Activated T-cell treated with anti-CD3 and anti-CD28 coated beads, Interleukin-2, amount 50 U/mL, for 24 hours (primary cell): ENCODE measurements at regions not wholly inside any gene's neighbourhood (a gene's known extent, or its start where the extent isn't known, plus 50 kb on each side); places are given as distances from the start of the nearest gene placed in this dataset.

Experiments
- DNase-seq: peaks from one replicate; pipeline ENCODE4 v3.0.0-alpha.2; 2020
- H3K27ac Mint-ChIP-seq: 2 replicates; pipeline ENCODE4 v1.8.0; 2020; ENCODE audit warnings: mild to moderate bottlenecking, mixed read lengths
- H3K27me3 Mint-ChIP-seq: 2 replicates; pipeline ENCODE4 v1.8.0; 2020; ENCODE audit warnings: mixed read lengths
- H3K36me3 Mint-ChIP-seq: 2 replicates; pipeline ENCODE4 v1.8.0; 2020; ENCODE audit warnings: low read depth, mixed read lengths
- H3K4me1 Mint-ChIP-seq: 2 replicates; pipeline ENCODE4 v1.8.0; 2020; ENCODE audit warnings: low read depth, mixed read lengths
- H3K4me3 Mint-ChIP-seq: 2 replicates; pipeline ENCODE4 v1.8.0; 2020; ENCODE audit warnings: mild to moderate bottlenecking, moderate library complexity, mixed read lengths
- H3K9me3 Mint-ChIP-seq: 2 replicates; pipeline ENCODE4 v1.8.0; 2020; ENCODE audit warnings: mixed read lengths

- Mint-ChIP-seq H3K4me3 (no peak overlapping the region), H3K27me3 (peaks cover 3% of the 10 kb centered on the region), H3K9me3 (peaks cover 5% of the 10 kb centered on the region), H3K4me1 (peaks cover 3% of the 10 kb centered on the region), H3K27ac (no peak overlapping the region), H3K36me3 (no peaks in the 10 kb centered on the region)
- no peak for DNase-seq
These were observed 611.7 kb downstream of the UTRN start for GRCh38 chr6:144896871-144897270.

- peaks cover 6% of the 10 kb centered on the region for H3K27me3 Mint-ChIP-seq
- H3K9me3 Mint-ChIP-seq, result peaks cover 7% of the 10 kb centered on the region
- H3K27ac Mint-ChIP-seq, result no peak overlapping the region
- H3K4me3 Mint-ChIP-seq, result no peak overlapping the region
- H3K4me1 Mint-ChIP-seq, result peaks cover 3% of the 10 kb centered on the region
- H3K36me3 Mint-ChIP-seq, result no peaks in the 10 kb centered on the region
- no peak for DNase-seq
These were observed 612.3 kb downstream of the UTRN start for GRCh38 chr6:144897441-144897921.

DNA sequence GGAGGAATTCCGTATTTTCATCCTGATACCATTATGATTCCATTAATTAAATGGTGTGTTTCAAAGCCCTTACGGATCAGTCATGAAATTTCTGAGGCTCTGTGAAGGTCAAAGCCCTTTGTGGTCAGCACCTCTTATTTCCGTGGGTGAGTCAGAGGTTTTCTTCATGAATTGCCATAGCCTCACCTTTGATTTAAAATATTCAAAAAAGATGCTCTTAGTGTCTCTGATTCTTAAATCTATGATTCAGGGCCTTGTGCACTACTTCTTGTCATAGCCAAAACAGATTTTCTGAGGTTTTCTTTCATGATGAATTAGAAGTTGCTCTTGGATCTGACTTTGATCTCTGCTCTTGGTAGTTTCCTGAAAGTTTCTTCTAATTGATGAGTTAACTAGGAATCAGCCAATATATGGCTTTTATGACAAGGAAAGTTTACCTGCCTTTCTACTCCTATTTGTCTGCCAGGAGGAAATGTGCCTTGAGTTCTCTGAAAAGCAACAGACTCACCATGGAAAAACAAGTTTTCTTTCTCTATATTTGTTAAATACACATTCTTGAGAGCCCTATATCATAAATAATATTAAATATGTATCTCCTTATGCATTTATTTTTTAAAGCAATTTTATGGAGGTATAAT lies 613.0 kb downstream of the UTRN start:
- Mint-ChIP-seq H3K4me3 (no peak overlapping the region), H3K4me1 (peaks cover 3% of the 10 kb centered on the region), H3K27ac (no peak overlapping the region), H3K36me3 (no peaks in the 10 kb centered on the region), H3K27me3 (peaks cover 6% of the 10 kb centered on the region), H3K9me3 (peaks cover 9% of the 10 kb centered on the region)
- DNase-seq, result no peak

DNA sequence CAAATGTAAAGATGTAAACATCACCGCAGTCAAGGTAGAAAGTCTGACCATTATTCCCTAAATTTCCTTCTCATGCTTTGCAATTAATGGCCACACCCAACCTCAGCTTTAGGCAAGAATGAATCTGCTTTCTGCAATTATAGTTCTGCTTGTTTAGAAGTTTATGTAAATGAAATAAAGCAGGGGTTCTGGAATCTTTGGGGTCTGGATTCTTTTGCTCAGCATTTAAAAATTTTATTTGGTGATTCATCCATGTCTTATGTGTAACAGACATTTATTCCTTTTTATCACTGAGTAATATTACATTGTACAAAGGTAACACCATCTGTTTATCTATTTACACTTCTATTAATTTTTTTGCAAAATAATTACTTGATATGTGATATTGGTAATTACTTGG lies 613.6 kb downstream of the UTRN start:
- Mint-ChIP-seq H3K9me3 (peaks cover 15% of the 10 kb centered on the region), H3K27me3 (peaks cover 8% of the 10 kb centered on the region), H3K36me3 (no peaks in the 10 kb centered on the region), H3K4me1 (peaks cover 3% of the 10 kb centered on the region), H3K4me3 (no peak overlapping the region), H3K27ac (no peak overlapping the region)
- DNase-seq, result no peak

DNA sequence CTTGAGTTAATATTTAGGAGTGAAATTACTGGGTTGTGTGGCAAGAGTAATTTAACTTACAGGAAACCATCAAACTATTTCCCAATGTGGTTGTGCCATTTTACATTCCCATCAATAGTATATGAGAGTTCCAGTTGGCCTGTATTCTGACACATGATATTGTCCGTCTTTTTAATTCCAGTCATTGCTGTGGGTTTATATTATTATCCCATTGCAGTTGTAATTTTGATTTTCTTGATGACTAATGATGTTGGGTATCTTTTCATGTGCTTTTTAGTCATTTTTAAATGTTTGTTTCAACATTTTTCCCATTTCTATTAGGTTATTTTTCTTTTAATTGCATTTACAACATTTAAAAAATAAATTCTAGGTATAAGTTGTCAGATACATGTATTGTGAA lies 614.0 kb downstream of the UTRN start:
- DNase-seq, result no peak
- Mint-ChIP-seq H3K4me1 (peaks cover 3% of the 10 kb centered on the region), H3K36me3 (no peaks in the 10 kb centered on the region), H3K27me3 (peaks cover 8% of the 10 kb centered on the region), H3K4me3 (no peak overlapping the region), H3K27ac (no peak overlapping the region), H3K9me3 (peaks cover 16% of the 10 kb centered on the region)

DNA sequence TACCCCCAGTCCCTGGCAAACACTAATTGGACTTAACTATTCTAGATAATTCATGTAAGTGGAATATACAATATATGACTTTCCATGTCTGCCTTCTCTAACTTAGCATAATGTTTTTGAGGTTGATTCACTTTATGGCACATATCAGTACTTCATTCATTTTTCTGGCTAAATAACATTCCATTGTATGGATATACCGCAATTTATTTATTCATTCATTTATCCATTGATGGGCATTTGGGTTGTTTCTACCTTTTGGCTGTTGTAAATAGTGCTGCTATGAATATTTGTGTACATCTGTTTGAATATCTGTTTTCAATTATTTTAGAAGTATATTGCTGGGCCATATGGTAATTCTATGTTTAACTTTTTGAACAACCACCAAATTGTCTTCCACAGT lies 616.3 kb downstream of the UTRN start:
- H3K4me3 Mint-ChIP-seq, result no peak overlapping the region
- H3K9me3 Mint-ChIP-seq, result peaks cover 16% of the 10 kb centered on the region
- H3K4me1 Mint-ChIP-seq, result peaks cover 3% of the 10 kb centered on the region
- H3K27me3 Mint-ChIP-seq, result peaks cover 8% of the 10 kb centered on the region
- H3K36me3 Mint-ChIP-seq, result no peaks in the 10 kb centered on the region
- no peak overlapping the region for H3K27ac Mint-ChIP-seq
- no peak for DNase-seq

DNA sequence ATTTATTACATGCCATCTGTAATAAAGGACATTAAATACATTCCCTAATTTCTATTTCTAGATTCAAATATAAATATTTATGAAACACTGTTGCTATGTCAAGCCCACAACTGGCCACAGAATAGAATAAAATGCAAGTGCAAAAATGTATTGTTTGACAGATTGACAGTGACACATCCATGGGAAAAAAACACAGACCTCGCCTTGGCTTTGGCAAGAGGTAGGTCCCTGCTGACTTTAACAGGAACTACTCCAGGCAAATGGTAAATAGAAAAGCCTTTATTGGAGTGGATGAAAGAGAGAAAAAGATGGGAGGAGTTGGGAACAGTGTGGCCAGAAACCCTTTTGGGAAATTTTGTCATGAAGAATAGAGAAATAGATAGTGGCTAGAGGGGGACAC lies 622.9 kb downstream of the UTRN start:
- Mint-ChIP-seq H3K9me3 (peaks cover 9% of the 10 kb centered on the region), H3K27me3 (peaks cover 11% of the 10 kb centered on the region), H3K27ac (no peak overlapping the region), H3K4me3 (no peak overlapping the region), H3K36me3 (no peaks in the 10 kb centered on the region), H3K4me1 (peaks cover 6% of the 10 kb centered on the region)
- no peak for DNase-seq

DNA sequence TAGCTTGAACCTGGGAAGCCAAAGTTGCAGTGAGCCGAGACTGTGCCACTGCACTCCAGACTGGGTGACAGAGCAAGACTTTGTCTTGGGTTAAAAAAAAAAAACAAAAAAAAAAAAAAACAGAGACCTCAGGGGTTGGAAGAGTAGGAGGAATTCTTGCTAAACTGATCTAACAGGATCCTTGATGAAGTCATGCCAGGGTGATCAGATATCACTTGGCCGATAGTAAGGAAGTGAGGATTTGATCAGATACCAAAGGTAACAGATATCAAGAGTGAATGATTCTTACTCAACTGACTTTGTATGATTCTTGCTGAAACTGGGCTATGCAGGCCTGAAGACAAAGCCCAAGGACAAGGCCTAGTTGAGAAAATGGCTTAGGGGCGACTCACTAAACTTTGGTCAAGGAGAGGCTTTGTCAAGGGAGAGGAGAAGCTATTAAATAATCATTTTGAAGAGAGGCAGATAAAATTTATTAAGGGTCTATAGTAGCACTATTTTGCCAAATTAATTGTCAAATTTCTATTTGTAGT lies 624.7 kb downstream of the UTRN start:
- H3K27me3 Mint-ChIP-seq, result peaks cover 8% of the 10 kb centered on the region
- no peak overlapping the region for H3K4me3 Mint-ChIP-seq
- no peaks in the 10 kb centered on the region for H3K36me3 Mint-ChIP-seq
- H3K27ac Mint-ChIP-seq, result no peak overlapping the region
- no peak for DNase-seq
- no peaks in the 10 kb centered on the region for H3K9me3 Mint-ChIP-seq
- H3K4me1 Mint-ChIP-seq, result peaks cover 6% of the 10 kb centered on the region

GRCh38 chr6:144911322-144911721 lies 626.2 kb downstream of the UTRN start:
- DNase-seq, result no peak
- Mint-ChIP-seq H3K4me3 (no peak overlapping the region), H3K27me3 (peaks cover 12% of the 10 kb centered on the region), H3K36me3 (no peaks in the 10 kb centered on the region), H3K9me3 (no peaks in the 10 kb centered on the region), H3K27ac (no peak overlapping the region), H3K4me1 (peaks cover 6% of the 10 kb centered on the region)

- no peak for DNase-seq
- Mint-ChIP-seq H3K27ac (no peak overlapping the region), H3K36me3 (no peaks in the 10 kb centered on the region), H3K4me3 (no peak overlapping the region), H3K4me1 (peaks cover 6% of the 10 kb centered on the region), H3K9me3 (no peaks in the 10 kb centered on the region), H3K27me3 (peaks cover 7% of the 10 kb centered on the region)
These were observed 627.3 kb downstream of the UTRN start for GRCh38 chr6:144912474-144912873.

DNA sequence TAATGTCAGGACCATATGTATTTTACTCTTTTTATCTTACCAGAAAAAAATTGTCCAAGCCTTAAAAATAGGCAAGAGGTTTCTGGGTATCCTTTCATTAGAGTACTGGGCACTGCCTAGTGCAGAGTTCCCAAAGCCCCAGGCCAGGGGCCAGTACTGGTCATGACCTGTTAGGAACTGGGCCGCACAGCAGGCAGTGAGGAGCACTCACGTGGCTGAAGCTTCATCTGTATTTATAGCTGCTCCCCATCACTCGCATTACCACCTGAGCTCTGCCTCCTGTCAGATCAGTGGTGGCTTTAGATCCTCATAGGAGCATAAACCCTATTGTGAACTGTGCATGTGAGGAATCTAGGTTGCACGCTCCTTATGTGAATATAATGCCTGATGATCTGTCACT lies 632.9 kb downstream of the UTRN start:
- no peak for DNase-seq
- no peaks in the 10 kb centered on the region for H3K36me3 Mint-ChIP-seq
- peaks cover 7% of the 10 kb centered on the region for H3K27me3 Mint-ChIP-seq
- no peak overlapping the region for H3K27ac Mint-ChIP-seq
- H3K4me1 Mint-ChIP-seq, result peaks cover 4% of the 10 kb centered on the region
- H3K9me3 Mint-ChIP-seq, result no peaks in the 10 kb centered on the region
- no peak overlapping the region for H3K4me3 Mint-ChIP-seq

DNA sequence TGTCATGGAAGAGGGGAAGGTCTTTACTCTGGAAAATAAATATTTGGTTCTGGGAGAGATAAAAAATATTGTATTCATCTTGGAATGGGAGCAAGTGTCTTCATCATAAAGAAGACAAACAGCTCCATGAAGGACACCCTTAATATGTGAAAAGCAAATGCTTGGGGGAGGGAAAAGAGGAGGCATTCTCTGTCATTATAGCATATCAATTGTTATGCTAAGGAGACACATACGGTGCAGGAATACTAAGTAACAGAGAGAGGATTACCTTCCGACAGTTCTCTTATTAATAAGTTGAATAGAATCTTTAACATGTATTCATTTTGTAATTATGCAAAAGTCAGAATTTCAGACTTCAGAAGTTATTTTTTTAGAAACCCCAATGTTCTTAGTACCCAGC lies 634.4 kb downstream of the UTRN start:
- DNase-seq, result no peak
- H3K4me1 Mint-ChIP-seq, result peaks cover 4% of the 10 kb centered on the region
- H3K27me3 Mint-ChIP-seq, result peaks cover 7% of the 10 kb centered on the region

GRCh38 chr6:144920391-144920961 lies 635.3 kb downstream of the UTRN start:
- H3K27me3 Mint-ChIP-seq, result peaks cover 7% of the 10 kb centered on the region
- peaks cover 4% of the 10 kb centered on the region for H3K4me1 Mint-ChIP-seq
- no peak overlapping the region for H3K27ac Mint-ChIP-seq
- no peaks in the 10 kb centered on the region for H3K9me3 Mint-ChIP-seq
- no peaks in the 10 kb centered on the region for H3K36me3 Mint-ChIP-seq
- no peak for DNase-seq
- H3K4me3 Mint-ChIP-seq, result no peak overlapping the region

More for the DNA sequence above, 634.4 kb downstream of the UTRN start:
- Mint-ChIP-seq H3K27ac (no peak overlapping the region), H3K4me3 (no peak overlapping the region), H3K36me3 (no peaks in the 10 kb centered on the region), H3K9me3 (no peaks in the 10 kb centered on the region)

DNA sequence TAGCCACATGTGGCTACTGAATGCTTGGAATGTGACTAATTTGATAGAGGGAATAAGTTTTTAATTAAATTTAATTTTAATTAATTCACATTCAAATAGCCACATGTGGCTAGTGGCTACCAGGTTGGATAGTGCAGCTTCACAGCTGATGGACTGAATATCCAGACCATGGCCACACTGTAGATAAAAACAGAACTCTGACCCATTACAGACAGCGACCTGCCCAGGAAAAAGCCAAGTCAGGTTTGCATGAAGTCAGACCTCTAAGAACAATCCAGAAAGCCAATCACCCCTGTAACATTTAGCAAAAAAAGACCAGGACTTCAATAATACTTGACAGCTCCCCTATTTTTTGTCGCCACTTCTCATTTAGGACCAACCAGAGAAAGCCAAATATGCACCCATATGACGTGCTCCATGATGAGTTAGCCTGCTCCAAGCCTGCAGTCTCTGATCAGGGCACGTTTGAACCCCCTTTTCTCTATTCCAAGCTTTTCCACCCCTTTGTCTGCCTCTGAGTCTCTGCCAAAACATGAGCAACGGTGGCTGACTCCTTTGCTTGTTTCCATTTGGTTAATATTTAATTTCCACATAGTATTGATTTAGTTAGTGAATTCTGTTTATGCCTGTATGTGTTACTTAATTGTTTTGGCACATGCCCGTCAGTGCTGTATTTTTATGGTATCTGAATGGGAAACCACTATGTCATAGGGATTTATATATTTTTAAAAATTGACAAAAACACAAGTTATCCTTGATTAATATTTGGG lies 636.3 kb downstream of the UTRN start:
- no peak for DNase-seq
- Mint-ChIP-seq H3K4me3 (no peak overlapping the region), H3K36me3 (no peaks in the 10 kb centered on the region), H3K9me3 (no peaks in the 10 kb centered on the region), H3K27me3 (peaks cover 3% of the 10 kb centered on the region), H3K27ac (no peak overlapping the region), H3K4me1 (peaks cover 4% of the 10 kb centered on the region)
